GM23338 (cell line): ENCODE measurements at regions not wholly inside any gene's neighbourhood (a gene's known extent, or its start where the extent isn't known, plus 50 kb on each side); places are given as distances from the start of the nearest gene placed in this dataset.

Experiments
- EZH2 ChIP-seq: fragments of 200-600 bp; sonication (generic); IDR thresholded peaks from one replicate; pipeline ENCODE4 v1.8.0; 2017; ENCODE audit warnings: antibody characterized with exemption, mild to moderate bottlenecking, low read depth; ENCODE audit not compliant: unreplicated experiment
- EZH2phosphoT487 ChIP-seq: fragments of 200-600 bp; sonication (generic); IDR thresholded peaks from one replicate; pipeline ENCODE4 v1.8.1; 2018; ENCODE audit warnings: antibody characterized with exemption; ENCODE audit not compliant: unreplicated experiment
- JUNB ChIP-seq: IDR thresholded peaks from one replicate; pipeline ENCODE4 v1.6.1; 2016; ENCODE audit warnings: antibody characterized with exemption; ENCODE audit not compliant: unreplicated experiment
- NANOG ChIP-seq: IDR thresholded peaks from 2 replicates; pipeline ENCODE4 v1.6.1; 2016; ENCODE audit warnings: antibody characterized with exemption, borderline replicate concordance
- POLR2AphosphoS5 ChIP-seq: IDR thresholded peaks from 2 replicates; pipeline ENCODE4 v1.6.1; 2016; ENCODE audit warnings: antibody characterized with exemption, low read depth
- ZNF114 ChIP-seq: fragments of 250-450 bp; sonication (Bioruptor Pico); IDR thresholded peaks from 2 replicates; pipeline ENCODE4 v1.5.0; 2020; ENCODE audit warnings: mild to moderate bottlenecking, moderate library complexity
- TF ChIP-seq, protein P1 (sequence below), 2 experiments: fragments of 200-600 bp in 1 of 2; sonication (generic) in 1 of 2; conservative IDR thresholded peaks; 2 replicates each; pipeline versions ENCODE4 v1.5.1 to v1.6.1; 2016 to 2017; ENCODE audit warnings: antibody characterized with exemption in 2 of 2, low read depth in 2 of 2, mild to moderate bottlenecking in 2 of 2, moderate library complexity in 1 of 2
- TF ChIP-seq, protein P2 (sequence below): IDR thresholded peaks from one replicate; pipeline ENCODE4 v1.6.1; 2018; ENCODE audit warnings: antibody characterized with exemption; ENCODE audit not compliant: unreplicated experiment

DNA sequence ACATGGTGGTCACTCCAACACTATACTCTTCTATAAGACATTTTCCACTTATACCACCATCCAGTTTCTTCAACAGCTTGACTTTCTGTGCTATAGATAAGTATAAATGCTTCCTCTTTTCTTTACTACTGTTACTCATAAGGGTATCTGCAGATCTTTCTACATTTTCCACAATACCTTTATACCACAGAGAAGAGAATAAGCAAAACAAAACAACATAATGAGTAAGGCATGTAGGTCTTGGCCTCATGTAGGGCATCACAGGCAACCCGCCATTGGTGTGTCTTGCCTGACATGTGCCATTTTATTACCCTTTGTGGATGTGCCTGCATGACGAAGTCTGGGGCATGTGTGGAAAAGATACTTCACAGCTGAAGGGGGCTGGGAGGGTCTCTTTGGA is 265.3 kb upstream of the STARD13 start:
- TF ChIP-seq POLR2AphosphoS5: no peak
- TF ChIP-seq, protein P1, sequence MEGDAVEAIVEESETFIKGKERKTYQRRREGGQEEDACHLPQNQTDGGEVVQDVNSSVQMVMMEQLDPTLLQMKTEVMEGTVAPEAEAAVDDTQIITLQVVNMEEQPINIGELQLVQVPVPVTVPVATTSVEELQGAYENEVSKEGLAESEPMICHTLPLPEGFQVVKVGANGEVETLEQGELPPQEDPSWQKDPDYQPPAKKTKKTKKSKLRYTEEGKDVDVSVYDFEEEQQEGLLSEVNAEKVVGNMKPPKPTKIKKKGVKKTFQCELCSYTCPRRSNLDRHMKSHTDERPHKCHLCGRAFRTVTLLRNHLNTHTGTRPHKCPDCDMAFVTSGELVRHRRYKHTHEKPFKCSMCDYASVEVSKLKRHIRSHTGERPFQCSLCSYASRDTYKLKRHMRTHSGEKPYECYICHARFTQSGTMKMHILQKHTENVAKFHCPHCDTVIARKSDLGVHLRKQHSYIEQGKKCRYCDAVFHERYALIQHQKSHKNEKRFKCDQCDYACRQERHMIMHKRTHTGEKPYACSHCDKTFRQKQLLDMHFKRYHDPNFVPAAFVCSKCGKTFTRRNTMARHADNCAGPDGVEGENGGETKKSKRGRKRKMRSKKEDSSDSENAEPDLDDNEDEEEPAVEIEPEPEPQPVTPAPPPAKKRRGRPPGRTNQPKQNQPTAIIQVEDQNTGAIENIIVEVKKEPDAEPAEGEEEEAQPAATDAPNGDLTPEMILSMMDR (conservative IDR thresholded peaks at IDR 0.05; ENCODE audit: low read depth in 2 of 2): no peak
- no peak for TF ChIP-seq NANOG
- TF ChIP-seq EZH2: no peak
- TF ChIP-seq JUNB: no peak
- TF ChIP-seq ZNF114 (CRISPR knock-in tag): no peak
- TF ChIP-seq, protein P2, sequence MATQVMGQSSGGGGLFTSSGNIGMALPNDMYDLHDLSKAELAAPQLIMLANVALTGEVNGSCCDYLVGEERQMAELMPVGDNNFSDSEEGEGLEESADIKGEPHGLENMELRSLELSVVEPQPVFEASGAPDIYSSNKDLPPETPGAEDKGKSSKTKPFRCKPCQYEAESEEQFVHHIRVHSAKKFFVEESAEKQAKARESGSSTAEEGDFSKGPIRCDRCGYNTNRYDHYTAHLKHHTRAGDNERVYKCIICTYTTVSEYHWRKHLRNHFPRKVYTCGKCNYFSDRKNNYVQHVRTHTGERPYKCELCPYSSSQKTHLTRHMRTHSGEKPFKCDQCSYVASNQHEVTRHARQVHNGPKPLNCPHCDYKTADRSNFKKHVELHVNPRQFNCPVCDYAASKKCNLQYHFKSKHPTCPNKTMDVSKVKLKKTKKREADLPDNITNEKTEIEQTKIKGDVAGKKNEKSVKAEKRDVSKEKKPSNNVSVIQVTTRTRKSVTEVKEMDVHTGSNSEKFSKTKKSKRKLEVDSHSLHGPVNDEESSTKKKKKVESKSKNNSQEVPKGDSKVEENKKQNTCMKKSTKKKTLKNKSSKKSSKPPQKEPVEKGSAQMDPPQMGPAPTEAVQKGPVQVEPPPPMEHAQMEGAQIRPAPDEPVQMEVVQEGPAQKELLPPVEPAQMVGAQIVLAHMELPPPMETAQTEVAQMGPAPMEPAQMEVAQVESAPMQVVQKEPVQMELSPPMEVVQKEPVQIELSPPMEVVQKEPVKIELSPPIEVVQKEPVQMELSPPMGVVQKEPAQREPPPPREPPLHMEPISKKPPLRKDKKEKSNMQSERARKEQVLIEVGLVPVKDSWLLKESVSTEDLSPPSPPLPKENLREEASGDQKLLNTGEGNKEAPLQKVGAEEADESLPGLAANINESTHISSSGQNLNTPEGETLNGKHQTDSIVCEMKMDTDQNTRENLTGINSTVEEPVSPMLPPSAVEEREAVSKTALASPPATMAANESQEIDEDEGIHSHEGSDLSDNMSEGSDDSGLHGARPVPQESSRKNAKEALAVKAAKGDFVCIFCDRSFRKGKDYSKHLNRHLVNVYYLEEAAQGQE: no peak
- no peak for TF ChIP-seq EZH2phosphoT487
